GM18873 (cell line): ENCODE measurements at regions not wholly inside any gene's neighbourhood (a gene's known extent, or its start where the extent isn't known, plus 50 kb on each side); places are given as distances from the start of the nearest gene placed in this dataset.

Experiments
- ATAC-seq: cut with Tn5 transposase; IDR thresholded peaks from one replicate; pipeline ENCODE4 v1.9.1; 2021; ENCODE audit warnings: mild to moderate bottlenecking, moderate library complexity, moderate number of reproducible peaks; ENCODE audit not compliant: unreplicated experiment, low FRiP score

DNA sequence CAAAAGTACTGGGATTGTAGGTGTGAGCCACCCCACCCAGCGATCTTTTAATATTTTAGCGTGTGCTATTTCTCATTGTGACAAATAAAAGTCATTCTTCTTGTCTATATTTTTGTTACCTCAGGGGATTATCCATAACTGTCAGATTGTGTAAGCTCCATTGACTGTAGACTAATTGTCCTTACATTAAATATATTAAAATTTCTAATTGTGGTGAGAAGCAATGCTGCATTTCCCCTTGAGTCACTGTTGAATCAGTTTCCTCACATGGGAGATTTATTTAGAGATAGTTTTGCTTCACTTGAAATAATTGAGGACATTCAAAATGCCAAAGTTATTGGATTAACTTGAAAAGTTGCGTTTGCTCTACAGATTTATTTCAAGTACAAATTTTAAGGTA lies 782.4 kb upstream of the WWC1 start:
- no peak for ATAC-seq

DNA sequence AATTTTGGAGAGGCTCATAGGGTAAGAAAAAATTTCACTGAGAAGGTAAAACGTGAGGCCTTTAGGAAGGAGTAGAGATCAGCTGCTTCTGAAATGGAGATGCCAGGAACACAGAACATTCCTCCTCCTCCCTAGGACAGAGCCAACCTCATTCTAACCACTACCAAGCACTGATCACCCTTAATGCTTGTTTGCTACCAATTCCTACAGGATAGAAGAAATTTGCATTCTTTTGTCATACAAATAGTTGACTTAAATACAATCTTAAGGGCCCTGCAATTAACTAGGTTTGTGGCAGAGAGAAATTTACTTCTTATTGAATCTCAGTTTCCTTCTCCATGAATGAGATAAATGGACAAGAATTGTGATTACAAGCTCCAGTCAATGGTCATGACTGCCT lies 780.2 kb upstream of the WWC1 start:
- no peak for ATAC-seq

DNA sequence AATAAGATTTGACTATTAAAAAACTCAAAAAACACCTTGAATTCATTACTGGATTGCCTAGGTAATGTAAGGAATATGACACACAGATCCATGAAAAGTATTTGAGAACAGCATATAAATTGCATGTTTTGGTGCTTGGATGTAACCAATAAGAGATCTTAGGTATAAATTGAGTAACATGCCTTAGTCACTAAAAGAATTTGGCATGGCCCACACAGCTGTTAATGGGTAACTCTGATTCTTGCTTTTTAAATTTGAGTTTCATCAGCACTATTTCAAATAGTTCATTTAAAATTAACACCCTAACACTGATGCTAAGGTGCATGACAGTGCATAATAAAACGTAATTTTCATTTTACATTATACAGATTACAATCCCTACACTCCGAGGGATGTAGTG lies 779.3 kb upstream of the WWC1 start:
- no peak for ATAC-seq

DNA sequence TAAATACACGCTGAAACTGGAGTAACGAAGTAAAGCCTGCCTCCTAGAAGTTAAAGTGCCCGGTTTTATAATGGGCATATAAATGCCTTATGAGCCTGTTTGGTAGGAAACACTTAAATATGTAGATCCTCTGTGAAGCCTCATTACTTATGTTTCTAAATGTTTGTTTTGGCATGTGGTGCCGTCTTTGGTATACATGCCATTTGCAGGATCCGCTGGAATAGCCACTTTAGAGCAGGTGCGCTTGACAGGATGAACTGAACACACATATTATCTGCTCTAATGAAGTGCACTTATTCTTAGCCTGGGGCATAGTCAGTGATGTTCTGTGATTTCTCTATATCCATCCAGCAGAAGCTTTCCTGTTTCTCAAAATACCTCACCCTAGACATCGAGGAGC lies 778.1 kb upstream of the WWC1 start:
- no peak for ATAC-seq

DNA sequence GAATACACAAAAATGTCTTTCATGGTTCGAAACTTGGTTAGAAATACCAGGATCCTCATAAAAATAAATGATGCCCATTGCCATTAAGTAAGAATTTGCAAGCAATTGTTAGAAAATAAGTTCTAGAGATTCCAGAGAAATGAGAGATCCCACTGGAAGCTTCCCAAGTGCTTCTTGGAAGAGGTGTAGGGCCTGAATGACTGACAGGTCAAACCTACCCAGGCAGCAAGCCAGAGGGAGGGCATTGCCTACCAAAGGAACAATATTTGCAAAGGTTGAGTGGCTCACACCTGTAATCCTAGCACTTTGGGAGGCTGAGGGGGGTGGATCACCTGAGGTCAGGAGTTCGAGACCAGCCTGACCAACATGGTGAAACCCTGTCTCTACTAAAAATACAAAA lies 777.0 kb upstream of the WWC1 start:
- ATAC-seq: no peak

DNA sequence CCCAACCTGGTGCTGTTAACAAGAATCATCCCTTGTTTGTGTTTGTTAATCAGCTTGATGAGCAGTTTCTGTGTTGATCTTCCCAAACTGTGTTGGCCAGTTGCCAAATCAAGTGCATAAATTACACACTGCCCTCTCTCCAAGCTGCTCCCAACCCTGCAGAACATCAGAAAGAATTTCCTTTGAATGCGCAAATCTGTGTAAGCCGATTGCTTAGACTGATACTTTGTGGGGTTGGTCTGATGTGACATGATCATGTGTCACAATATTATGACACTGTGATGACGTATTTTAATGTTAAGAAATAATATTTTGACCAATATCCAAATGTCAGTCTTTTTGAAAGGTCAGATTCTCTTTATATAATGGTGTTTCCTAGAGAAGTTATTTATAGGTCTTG lies 766.4 kb upstream of the WWC1 start:
- no peak for ATAC-seq

DNA sequence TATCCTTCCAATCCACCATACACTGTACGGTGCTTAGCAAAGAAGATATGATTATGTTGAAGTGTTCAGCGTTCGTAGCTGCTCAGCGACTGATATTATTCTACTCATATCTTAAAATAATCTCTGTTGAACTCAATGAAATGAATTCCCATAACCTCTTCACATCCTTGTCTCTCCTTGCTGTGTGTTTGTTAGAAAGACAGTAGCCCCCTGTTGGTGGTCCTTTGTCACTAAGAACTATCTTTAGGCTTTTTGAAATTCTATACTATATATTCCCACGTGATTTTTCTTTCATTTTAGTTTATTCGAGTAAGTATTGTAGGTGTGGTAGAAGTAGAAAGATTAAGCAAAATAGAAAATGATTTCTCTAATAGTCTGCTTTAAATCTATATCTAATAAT lies 762.8 kb upstream of the WWC1 start:
- ATAC-seq: no peak

DNA sequence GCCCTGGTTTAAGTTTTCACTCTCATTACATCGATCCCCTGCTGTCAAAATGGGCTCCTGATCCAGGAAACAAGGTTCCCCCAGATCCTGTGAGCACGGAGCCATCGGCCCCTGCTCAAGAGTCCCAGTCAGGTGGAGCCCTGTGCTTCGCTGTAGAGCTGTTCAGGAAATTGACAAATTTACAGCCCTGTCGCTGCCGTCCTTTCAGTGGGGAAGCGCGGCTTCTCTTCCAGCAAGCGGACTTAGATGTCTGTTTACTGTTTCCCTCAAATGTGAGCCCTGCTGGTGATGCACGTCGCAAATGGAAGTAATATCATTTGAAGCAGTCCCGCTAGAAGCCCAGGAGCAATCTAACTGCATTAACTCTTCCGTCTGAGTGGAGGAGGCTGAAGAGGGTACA lies 760.9 kb upstream of the WWC1 start:
- ATAC-seq: no peak

DNA sequence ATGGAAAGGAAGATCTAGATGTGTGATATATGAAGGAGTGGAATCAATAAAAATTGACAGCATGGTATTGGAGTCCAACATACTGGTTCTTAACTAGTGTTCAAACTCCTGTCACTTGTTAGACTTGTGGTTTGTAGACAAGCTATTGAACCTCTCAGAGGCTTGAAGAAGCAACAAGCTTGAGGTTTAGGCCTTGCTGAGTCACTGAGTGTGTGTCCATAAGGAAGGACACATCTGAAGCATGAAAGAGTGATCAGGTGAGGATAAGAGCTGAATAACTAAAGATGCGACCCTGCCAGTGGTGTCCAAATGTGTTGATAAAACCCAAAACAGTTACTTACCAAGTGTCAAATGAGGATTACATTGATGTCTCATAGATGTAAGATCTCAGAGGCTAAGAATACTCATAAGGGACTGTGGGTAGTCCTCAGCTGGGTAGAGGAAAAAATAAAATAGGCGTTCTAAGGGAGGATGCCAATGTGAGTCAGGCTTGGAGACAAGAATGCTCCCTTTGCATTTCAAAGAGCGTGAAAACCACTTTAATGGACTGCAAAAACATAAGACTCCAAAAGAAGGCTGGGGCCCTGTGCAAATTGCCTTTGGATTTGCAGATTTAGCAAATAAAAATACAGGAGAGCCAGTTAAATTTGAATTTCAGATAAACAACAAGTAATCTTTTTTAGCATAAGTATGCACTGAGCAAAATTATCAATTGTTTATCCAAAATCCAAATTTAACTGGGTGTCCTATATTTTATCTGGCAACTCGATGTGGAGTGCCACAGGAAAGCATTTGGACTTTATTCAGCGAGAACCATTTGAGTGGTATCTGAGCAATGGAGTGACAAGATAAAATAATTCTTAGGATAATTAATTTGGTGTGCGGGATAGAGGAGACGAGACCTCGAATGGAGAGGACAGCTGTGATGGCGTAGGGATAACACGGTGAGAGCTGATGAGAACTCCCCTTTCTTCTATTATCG lies 757.3 kb upstream of the WWC1 start:
- no peak for ATAC-seq

DNA sequence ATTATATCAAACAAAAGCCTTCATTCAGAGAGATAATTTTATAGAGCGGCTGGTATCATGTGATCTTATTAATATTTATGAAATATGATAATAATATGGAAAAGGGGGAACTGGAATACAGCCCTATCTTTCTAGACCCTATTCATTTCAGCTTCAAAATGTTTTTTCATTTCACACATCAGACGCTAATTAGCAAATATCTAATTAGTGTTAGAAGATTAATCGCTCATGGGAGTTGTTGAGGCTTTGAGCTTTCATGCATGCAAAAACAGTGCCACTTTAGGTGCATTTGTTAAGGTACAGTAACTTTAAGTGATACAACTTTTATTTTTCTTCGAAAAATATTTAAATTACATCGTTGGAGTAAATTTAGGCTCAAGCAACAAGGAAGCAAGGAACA lies 751.7 kb upstream of the WWC1 start:
- ATAC-seq: no peak

DNA sequence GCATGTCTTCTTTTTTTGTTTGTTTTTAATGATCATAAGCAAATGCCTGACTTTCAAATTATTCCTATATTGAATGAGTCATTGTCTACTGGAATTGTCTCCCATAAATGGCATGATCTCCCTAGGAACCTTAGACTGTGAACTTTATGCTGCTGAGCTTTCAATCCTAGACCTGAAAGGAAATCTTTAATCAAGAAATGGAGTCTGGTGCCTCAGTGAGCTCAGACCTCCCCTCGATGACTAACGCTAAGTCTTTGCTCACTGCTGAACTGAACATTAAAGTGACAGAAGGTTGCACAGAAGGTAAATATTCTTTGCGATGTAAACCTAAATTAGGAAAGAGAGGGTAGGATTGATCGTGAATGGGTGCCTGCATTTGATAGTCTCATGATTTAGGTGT lies 745.2 kb upstream of the WWC1 start:
- ATAC-seq: no peak

DNA sequence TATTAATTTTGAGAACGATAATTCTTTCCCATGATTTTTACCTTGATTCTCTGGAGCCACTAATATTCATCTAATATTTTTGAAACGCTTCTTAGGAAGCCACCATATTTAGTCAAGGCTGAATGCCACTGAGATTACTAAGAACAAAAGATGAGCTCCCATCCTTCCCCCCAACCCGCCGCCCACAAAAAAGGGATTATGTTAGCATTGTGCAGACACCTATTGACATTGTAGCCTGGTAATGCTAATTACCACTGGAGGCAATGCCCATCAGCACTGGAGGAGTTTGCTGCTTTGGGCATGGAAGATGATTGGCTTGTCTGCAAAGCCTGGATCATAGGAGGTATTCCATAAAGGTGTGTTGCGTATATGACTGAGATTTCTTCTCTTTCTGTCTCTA lies 739.1 kb upstream of the WWC1 start:
- no peak for ATAC-seq

DNA sequence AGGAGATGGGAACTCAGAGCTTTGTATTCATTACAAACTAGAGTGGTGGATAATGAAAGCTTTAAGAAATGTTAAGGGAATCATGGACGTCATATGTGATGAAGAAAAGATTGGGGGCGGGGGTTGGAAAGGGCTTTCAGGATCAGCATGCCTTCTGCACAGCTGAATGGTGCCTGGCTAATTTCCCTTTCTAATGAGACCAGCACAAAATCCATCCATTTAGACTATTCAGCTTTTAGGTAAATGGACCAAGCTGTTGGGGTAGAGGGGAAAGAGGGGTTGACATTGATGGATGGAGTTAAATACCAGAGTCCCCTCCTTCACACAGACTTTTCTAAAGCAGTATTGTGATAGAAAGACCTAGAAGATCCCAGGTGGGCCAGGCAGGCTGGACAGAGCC lies 737.9 kb upstream of the WWC1 start:
- ATAC-seq: no peak

DNA sequence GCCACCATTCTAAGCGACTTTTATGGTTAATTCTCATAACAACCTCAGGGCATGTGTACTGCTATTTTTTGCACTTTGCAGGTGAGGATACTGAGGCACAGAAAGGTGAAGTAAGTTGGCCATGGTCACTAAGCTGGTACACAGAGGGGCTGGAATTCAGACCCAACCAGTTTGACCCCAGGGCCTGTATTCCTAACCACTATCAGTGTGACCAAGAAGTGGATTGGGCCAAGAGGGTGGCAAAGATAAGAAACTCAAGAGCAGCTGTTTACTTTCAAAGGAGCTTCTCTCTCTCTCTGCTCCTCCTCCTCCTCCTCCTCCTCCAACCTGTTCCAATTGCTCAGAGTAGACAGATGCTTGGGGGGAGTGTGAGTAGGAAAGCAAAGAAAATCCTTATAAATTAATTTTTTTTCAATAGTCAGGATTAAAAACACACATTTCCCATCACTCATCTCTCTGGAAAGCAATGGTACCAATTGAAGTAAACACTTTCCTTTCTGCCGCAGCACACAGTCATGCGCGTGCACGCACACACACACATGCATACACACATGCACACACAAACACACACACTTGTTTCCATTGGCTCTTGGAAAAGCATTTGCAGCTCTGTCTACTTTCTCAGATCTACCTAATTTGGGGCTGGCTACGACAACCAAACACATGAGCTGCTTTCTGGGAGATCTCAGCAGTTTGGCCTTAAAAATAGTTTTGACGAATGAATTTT lies 736.7 kb upstream of the WWC1 start:
- no peak for ATAC-seq

DNA sequence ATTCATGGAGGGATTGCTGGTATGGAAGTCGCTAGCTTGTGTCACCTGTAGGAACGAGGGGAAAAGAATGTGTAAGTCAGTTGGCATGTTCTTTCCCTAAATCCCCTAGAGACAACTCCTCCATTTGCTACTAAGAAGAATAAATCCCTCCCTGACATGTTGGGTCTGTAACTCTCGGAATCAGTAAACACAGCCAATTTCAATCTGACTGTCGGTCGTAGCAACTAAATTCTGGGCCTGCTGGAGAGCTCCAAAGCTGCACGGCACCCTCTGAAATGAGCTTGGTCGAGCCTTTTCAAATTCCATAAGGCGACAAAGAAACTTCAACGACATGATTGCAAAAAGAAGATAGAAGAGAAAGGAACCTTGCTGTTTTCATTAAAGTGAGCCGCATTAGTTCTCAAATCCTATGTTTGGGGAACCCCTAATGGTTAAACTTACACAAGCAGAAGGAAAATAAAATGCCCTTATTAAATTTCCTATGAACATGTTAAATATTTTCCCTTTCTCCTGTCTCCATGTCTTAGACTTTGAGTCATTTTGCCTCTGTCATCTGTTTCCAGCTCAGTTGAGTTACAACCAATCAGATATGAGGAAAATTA lies 735.8 kb upstream of the WWC1 start:
- ATAC-seq: no peak

DNA sequence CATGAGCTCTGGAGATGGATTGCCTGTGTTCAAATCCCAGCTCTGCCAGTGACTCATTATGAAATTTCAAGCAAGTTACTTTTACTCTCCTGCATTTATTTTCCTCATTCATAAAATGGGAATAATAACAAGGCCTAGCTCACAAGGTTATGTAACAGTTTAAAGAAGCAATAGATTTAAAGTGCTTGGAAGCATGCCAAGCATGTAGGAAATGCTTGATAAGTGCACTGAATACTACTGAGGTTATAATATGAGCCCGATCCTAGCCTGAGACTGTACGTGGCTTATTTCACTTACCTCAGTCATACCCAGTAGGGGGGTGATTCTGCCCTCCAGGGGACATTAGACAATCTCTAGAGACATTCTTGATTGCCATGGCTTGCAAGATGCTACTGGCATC lies 734.1 kb upstream of the WWC1 start:
- ATAC-seq: no peak

DNA sequence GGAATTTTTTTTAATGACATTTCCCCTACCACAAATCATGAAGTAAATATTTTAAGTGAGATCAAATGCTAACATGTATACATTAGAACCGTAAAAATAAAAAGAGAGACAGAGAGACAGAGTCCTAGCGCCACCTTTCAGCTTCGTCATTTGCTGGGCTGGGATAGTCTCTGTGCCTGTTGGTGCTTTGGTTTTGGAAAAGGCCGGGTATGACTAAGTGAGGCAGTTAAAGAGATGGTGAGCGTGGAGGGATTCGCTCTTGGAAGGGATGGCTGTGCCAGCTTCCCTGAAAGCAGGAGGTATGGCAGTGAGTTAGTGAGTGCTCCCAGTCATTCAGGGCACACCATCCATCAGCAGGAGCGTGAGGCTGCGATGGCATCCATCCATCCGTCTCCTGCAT lies 729.6 kb upstream of the WWC1 start:
- no peak for ATAC-seq

DNA sequence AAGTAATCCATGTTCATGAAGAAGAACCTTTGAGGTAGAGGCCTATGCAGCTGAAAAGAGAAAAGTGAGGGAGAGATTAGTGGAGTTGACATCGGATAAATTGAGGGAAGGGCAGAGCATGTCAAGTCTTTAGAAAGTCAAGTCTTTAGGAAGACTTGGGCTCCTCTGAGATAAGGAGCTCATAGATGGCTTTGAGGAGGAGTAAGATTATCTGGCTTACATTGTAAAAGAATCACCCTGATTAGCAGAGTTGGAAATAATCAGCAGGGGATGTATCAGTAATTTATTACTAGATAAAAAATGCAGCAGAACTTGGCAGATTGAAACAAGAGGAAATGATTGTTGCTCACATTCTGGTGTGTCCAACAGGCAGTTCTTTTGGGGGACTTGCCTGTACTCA lies 727.2 kb upstream of the WWC1 start:
- no peak for ATAC-seq

DNA sequence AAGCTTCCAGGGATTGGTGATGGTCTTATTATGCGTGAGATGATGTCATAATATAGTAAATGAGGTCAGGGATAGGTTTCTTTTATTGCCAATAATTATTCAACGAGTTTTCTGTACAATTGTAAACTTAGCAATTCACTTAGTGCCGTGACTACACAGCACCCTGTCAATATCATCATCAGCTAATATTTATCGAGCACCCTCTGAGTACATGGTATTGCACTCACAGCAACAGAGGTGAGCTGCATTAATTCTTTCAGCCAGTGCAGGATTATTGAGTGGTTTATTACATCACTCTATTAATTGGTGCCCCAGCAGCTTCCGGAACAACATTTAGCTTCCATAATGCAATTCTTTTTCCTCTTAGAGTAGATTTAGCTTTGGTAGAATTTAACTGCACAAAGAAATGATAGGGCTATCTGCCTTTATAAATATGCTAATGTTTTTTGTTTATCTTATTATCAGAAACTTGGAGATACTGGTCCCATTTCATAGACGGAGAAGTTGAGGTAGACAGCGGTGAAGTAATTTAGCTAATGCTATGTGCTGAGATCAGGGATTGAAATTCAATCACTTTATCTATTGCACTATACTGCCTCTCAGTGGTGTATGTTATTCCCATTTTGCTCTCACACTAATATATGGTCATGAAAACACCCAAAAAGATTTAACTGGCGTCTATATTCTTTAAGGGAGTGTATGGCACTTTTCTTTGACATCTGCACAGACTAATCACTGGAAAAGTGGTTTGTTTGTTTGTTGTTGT lies 726.1 kb upstream of the WWC1 start:
- ATAC-seq: no peak

DNA sequence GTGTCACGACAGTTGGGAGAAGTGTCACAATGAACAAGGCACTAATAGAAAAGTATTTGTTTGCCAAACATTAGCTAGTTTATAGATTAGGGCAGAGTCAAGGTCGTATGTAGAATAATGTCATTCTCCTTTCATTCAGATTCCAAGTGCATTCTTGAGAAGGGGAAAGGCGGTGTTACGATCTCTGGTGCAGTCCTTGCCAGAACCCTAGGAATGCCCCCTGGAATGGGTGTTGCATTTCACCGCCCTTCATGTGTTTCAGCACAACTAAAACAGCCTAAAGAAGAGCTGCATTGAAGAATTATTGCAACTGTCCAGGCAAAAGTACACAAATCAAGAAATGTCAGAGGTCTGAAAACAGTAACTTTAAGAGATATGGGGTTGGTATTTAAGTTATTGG lies 721.0 kb upstream of the WWC1 start:
- no peak for ATAC-seq

DNA sequence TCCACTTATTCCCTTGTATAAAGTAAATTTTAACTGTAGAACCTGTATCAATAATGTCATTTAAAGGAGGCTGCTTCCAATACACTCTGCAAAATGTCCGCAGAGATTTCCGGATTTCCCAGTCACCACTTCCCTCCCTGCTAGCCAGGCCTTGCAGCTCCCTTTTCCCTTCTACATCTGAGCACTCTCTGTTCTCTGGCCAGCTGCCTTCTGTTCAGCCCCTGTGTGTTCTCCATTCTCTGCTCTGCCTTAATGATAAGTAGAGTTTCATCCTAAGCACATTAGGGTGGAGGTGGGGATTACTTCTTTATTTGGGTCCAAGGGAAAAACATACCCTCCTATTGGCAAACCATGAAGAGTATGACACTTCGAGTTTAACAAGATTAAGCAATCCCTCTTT lies 719.6 kb upstream of the WWC1 start:
- no peak for ATAC-seq
